ENCODE measurements at regions not wholly inside any gene's neighbourhood (a gene's known extent, or its start where the extent isn't known, plus 50 kb on each side); places are given as distances from the start of the nearest gene placed in this dataset.

- Histone ChIP-seq H3K4me1 (ENCODE audit: control insufficient read depth in 2 of 2, insufficient read depth in 2 of 2, low read length in 2 of 2) (no peaks in the 10 kb centered on the region), H3K36me3 (ENCODE audit: control insufficient read depth in 2 of 2, insufficient read depth in 2 of 2, low read length in 2 of 2) (no peaks in the 10 kb centered on the region), H3K9ac (ENCODE audit: low read depth in 1 of 2, low read length in 2 of 2) (no peak overlapping the region), H3K27ac (ENCODE audit: low read depth in 2 of 2, low read length in 2 of 2) (no peak overlapping the region), H3K9me3 (ENCODE audit: control insufficient read depth in 2 of 2, low read length in 2 of 2) (no peaks in the 10 kb centered on the region), H3K4me3 (ENCODE audit: low read length in 2 of 2) (no peak overlapping the region), H3K27me3 (ENCODE audit: control insufficient read depth in 2 of 2, insufficient read depth in 2 of 2, low read length in 2 of 2) (no peaks in the 10 kb centered on the region)
Observed at GRCh38 chr4:60359746-60360367, 840.3 kb upstream of the ADGRL3 start.

GRCh38 chr4:60365176-60365575 is 835.0 kb upstream of the ADGRL3 start:
- no peaks in the 10 kb centered on the region for H3K36me3 ChIP-seq (ENCODE audit: control insufficient read depth in 2 of 2, insufficient read depth in 2 of 2, low read length in 2 of 2)
- no peaks in the 10 kb centered on the region for H3K27me3 ChIP-seq (ENCODE audit: control insufficient read depth in 2 of 2, insufficient read depth in 2 of 2, low read length in 2 of 2)

DNA sequence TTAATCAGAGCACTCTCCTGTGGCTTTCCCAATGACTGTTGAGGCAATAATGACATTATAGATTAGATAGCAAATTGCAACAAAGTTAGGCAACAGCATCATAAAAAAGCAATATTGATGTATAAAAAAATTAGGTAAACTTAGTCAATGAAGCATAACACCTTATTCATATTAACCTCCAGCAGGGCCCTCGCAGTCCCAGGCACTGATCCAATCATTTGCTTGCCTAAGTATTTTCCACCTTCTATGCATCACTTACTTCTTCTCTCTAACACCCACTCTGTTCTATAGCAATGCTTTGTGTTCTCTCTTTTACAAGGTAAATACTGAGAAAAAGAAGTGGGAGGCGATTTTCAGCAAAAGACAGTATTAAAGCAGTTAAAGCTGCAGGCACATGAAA is 833.5 kb upstream of the ADGRL3 start:
- no peaks in the 10 kb centered on the region for H3K36me3 ChIP-seq (ENCODE audit: control insufficient read depth in 2 of 2, insufficient read depth in 2 of 2, low read length in 2 of 2)

More at GRCh38 chr4:60365176-60365575, 835.0 kb upstream of the ADGRL3 start:
- Histone ChIP-seq H3K27ac (ENCODE audit: low read depth in 2 of 2, low read length in 2 of 2) (no peak overlapping the region), H3K4me1 (ENCODE audit: control insufficient read depth in 2 of 2, insufficient read depth in 2 of 2, low read length in 2 of 2) (no peaks in the 10 kb centered on the region), H3K9ac (ENCODE audit: low read depth in 1 of 2, low read length in 2 of 2) (no peak overlapping the region), H3K4me3 (ENCODE audit: low read length in 2 of 2) (no peak overlapping the region), H3K9me3 (ENCODE audit: control insufficient read depth in 2 of 2, low read length in 2 of 2) (peaks cover 0 to 2% of the 10 kb centered on the region in 2 donors)

DNA sequence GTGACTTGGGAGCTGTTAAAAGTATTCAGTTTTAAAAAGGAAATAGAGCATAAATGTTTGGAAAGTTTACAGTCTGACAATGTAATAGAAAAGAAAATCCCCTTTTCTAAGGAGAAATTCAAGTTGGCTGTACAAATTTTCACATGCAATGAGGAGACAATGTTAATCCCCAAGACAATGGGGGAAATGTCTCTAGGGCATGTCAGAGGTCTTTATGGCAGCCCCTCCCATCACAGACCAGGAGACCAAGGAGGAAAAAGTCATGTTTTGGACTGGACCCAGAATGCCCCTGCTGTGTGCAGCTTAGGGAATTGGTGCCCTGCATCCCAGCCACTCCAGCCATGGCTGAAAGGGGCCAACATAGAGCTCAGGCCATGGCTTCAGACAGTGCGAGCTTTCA is 831.1 kb upstream of the ADGRL3 start:
- Histone ChIP-seq H3K4me1 (ENCODE audit: control insufficient read depth in 2 of 2, insufficient read depth in 2 of 2, low read length in 2 of 2) (no peaks in the 10 kb centered on the region), H3K27ac (ENCODE audit: low read depth in 2 of 2, low read length in 2 of 2) (no peak overlapping the region), H3K9me3 (ENCODE audit: control insufficient read depth in 2 of 2, low read length in 2 of 2) (peaks cover 2 to 6% of the 10 kb centered on the region in 2 donors), H3K27me3 (ENCODE audit: control insufficient read depth in 2 of 2, insufficient read depth in 2 of 2, low read length in 2 of 2) (no peaks in the 10 kb centered on the region), H3K9ac (ENCODE audit: low read depth in 1 of 2, low read length in 2 of 2) (no peak overlapping the region), H3K36me3 (ENCODE audit: control insufficient read depth in 2 of 2, insufficient read depth in 2 of 2, low read length in 2 of 2) (no peaks in the 10 kb centered on the region), H3K4me3 (ENCODE audit: low read length in 2 of 2) (no peak overlapping the region)

More for the DNA sequence above, 833.5 kb upstream of the ADGRL3 start:
- Histone ChIP-seq H3K27me3 (ENCODE audit: control insufficient read depth in 2 of 2, insufficient read depth in 2 of 2, low read length in 2 of 2) (no peaks in the 10 kb centered on the region), H3K4me3 (ENCODE audit: low read length in 2 of 2) (no peak overlapping the region), H3K9ac (ENCODE audit: low read depth in 1 of 2, low read length in 2 of 2) (no peak overlapping the region), H3K27ac (ENCODE audit: low read depth in 2 of 2, low read length in 2 of 2) (no peak overlapping the region), H3K9me3 (ENCODE audit: control insufficient read depth in 2 of 2, low read length in 2 of 2) (peaks cover 0 to 2% of the 10 kb centered on the region in 2 donors), H3K4me1 (ENCODE audit: control insufficient read depth in 2 of 2, insufficient read depth in 2 of 2, low read length in 2 of 2) (no peaks in the 10 kb centered on the region)

GRCh38 chr4:60378010-60378409 is 822.1 kb upstream of the ADGRL3 start:
- Histone ChIP-seq H3K4me3 (ENCODE audit: low read length in 2 of 2) (no peak overlapping the region), H3K36me3 (ENCODE audit: control insufficient read depth in 2 of 2, insufficient read depth in 2 of 2, low read length in 2 of 2) (no peaks in the 10 kb centered on the region), H3K27me3 (ENCODE audit: control insufficient read depth in 2 of 2, insufficient read depth in 2 of 2, low read length in 2 of 2) (no peaks in the 10 kb centered on the region), H3K4me1 (ENCODE audit: control insufficient read depth in 2 of 2, insufficient read depth in 2 of 2, low read length in 2 of 2) (no peaks in the 10 kb centered on the region), H3K27ac (ENCODE audit: low read depth in 2 of 2, low read length in 2 of 2) (no peak overlapping the region), H3K9me3 (ENCODE audit: control insufficient read depth in 2 of 2, low read length in 2 of 2) (no peaks in the 10 kb centered on the region), H3K9ac (ENCODE audit: low read depth in 1 of 2, low read length in 2 of 2) (no peak overlapping the region)

DNA sequence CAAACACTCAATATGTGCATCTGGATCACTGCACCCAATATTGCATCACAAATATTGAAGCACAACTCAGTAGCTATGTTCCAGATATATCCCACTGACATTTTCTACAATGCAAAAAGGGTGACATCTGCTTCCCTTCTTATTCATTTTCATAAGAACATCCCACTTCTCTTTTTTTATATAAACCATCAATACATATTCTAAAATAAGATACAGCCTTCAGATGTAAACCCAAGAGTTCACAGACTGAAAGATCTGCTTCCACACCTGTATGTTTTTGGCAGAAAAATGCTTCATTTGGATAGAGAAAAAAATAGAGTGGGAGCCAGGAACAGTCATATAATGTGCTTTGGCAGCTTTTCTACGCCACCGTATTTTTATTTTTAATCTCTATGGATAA is 815.6 kb upstream of the ADGRL3 start:
- Histone ChIP-seq H3K27me3 (ENCODE audit: control insufficient read depth in 2 of 2, insufficient read depth in 2 of 2, low read length in 2 of 2) (no peaks in the 10 kb centered on the region), H3K36me3 (ENCODE audit: control insufficient read depth in 2 of 2, insufficient read depth in 2 of 2, low read length in 2 of 2) (no peaks in the 10 kb centered on the region), H3K4me3 (ENCODE audit: low read length in 2 of 2) (no peak overlapping the region), H3K9me3 (ENCODE audit: control insufficient read depth in 2 of 2, low read length in 2 of 2) (no peaks in the 10 kb centered on the region), H3K9ac (ENCODE audit: low read depth in 1 of 2, low read length in 2 of 2) (no peak overlapping the region), H3K4me1 (ENCODE audit: control insufficient read depth in 2 of 2, insufficient read depth in 2 of 2, low read length in 2 of 2) (no peaks in the 10 kb centered on the region), H3K27ac (ENCODE audit: low read depth in 2 of 2, low read length in 2 of 2) (no peak overlapping the region)

DNA sequence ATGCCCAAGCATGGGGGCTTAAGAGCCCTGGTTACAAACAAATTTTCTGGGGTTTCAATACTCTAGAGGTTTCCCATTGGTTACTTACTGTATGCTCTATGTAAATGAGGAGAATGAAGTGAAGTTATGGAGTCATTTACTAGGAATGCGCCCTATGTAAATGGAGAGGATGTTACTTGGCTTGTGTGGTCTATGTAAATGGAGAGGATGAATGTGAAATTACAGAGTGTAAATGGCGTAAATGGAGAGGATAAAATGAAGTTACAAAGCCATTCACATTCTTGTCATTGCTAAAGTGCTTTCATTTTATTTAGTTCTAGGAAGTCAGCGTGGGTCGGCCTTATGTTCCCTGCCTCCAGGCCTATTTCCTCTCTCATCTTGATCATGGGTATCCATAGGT is 810.5 kb upstream of the ADGRL3 start:
- H3K4me3 ChIP-seq (ENCODE audit: low read length in 2 of 2), result no peak overlapping the region
- H3K4me1 ChIP-seq (ENCODE audit: control insufficient read depth in 2 of 2, insufficient read depth in 2 of 2, low read length in 2 of 2), result no peaks in the 10 kb centered on the region
- H3K27ac ChIP-seq (ENCODE audit: low read depth in 2 of 2, low read length in 2 of 2), result no peak overlapping the region
- H3K27me3 ChIP-seq (ENCODE audit: control insufficient read depth in 2 of 2, insufficient read depth in 2 of 2, low read length in 2 of 2), result no peaks in the 10 kb centered on the region
- H3K9me3 ChIP-seq (ENCODE audit: control insufficient read depth in 2 of 2, low read length in 2 of 2), result no peaks in the 10 kb centered on the region
- H3K36me3 ChIP-seq (ENCODE audit: control insufficient read depth in 2 of 2, insufficient read depth in 2 of 2, low read length in 2 of 2), result no peaks in the 10 kb centered on the region
- no peak overlapping the region for H3K9ac ChIP-seq (ENCODE audit: low read depth in 1 of 2, low read length in 2 of 2)

GRCh38 chr4:60396341-60397049 is 803.6 kb upstream of the ADGRL3 start:
- H3K27ac ChIP-seq (ENCODE audit: low read depth in 2 of 2, low read length in 2 of 2), result no peak overlapping the region
- H3K4me1 ChIP-seq (ENCODE audit: control insufficient read depth in 2 of 2, insufficient read depth in 2 of 2, low read length in 2 of 2), result no peaks in the 10 kb centered on the region
- no peaks in the 10 kb centered on the region for H3K36me3 ChIP-seq (ENCODE audit: control insufficient read depth in 2 of 2, insufficient read depth in 2 of 2, low read length in 2 of 2)
- no peaks in the 10 kb centered on the region for H3K27me3 ChIP-seq (ENCODE audit: control insufficient read depth in 2 of 2, insufficient read depth in 2 of 2, low read length in 2 of 2)
- no peak overlapping the region for H3K9ac ChIP-seq (ENCODE audit: low read depth in 1 of 2, low read length in 2 of 2)
- no peak overlapping the region for H3K4me3 ChIP-seq (ENCODE audit: low read length in 2 of 2)
- no peaks in the 10 kb centered on the region for H3K9me3 ChIP-seq (ENCODE audit: control insufficient read depth in 2 of 2, low read length in 2 of 2)

DNA sequence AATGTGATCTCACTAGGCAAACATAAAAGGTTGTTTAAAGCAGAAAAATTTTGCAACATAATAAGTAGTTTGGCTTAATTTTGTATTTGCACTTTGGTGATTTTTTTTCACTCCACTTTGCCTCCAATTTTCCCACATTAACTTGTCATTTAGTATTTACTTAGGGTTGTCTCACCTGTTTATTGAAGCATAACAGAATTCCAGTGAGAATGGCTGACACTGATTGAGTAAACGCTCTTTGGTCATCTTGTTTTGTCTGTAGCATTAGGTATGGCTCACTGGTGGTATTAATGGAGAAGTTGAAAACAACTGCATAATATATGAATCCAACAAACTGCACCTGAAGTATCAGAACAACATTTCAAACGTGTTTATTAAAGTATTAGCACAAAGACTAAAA is 799.5 kb upstream of the ADGRL3 start:
- Histone ChIP-seq H3K4me1 (ENCODE audit: control insufficient read depth in 2 of 2, insufficient read depth in 2 of 2, low read length in 2 of 2) (no peaks in the 10 kb centered on the region), H3K9ac (ENCODE audit: low read depth in 1 of 2, low read length in 2 of 2) (no peak overlapping the region), H3K27ac (ENCODE audit: low read depth in 2 of 2, low read length in 2 of 2) (no peak overlapping the region), H3K36me3 (ENCODE audit: control insufficient read depth in 2 of 2, insufficient read depth in 2 of 2, low read length in 2 of 2) (no peaks in the 10 kb centered on the region), H3K27me3 (ENCODE audit: control insufficient read depth in 2 of 2, insufficient read depth in 2 of 2, low read length in 2 of 2) (no peaks in the 10 kb centered on the region), H3K9me3 (ENCODE audit: control insufficient read depth in 2 of 2, low read length in 2 of 2) (no peaks in the 10 kb centered on the region), H3K4me3 (ENCODE audit: low read length in 2 of 2) (no peak overlapping the region)

- H3K27me3 ChIP-seq (ENCODE audit: control insufficient read depth in 2 of 2, insufficient read depth in 2 of 2, low read length in 2 of 2), result no peaks in the 10 kb centered on the region
- H3K27ac ChIP-seq (ENCODE audit: low read depth in 2 of 2, low read length in 2 of 2), result no peak overlapping the region
- no peak overlapping the region for H3K9ac ChIP-seq (ENCODE audit: low read depth in 1 of 2, low read length in 2 of 2)
Observed at GRCh38 chr4:60404027-60404426, 796.1 kb upstream of the ADGRL3 start.

More at GRCh38 chr4:60404027-60404426, 796.1 kb upstream of the ADGRL3 start:
- no peaks in the 10 kb centered on the region for H3K9me3 ChIP-seq (ENCODE audit: control insufficient read depth in 2 of 2, low read length in 2 of 2)
- H3K4me3 ChIP-seq (ENCODE audit: low read length in 2 of 2), result no peak overlapping the region
- no peaks in the 10 kb centered on the region for H3K36me3 ChIP-seq (ENCODE audit: control insufficient read depth in 2 of 2, insufficient read depth in 2 of 2, low read length in 2 of 2)
- no peaks in the 10 kb centered on the region for H3K4me1 ChIP-seq (ENCODE audit: control insufficient read depth in 2 of 2, insufficient read depth in 2 of 2, low read length in 2 of 2)

Measured in mucosa of rectum (tissue), 2 donors.